ENCODE measurements at regions not wholly inside any gene's neighbourhood (a gene's known extent, or its start where the extent isn't known, plus 50 kb on each side); places are given as distances from the start of the nearest gene placed in this dataset.

- DNase-seq = no peak
Observed at GRCh38 chr2:20540587-20541293, 93.9 kb downstream of the RHOB start.

DNA sequence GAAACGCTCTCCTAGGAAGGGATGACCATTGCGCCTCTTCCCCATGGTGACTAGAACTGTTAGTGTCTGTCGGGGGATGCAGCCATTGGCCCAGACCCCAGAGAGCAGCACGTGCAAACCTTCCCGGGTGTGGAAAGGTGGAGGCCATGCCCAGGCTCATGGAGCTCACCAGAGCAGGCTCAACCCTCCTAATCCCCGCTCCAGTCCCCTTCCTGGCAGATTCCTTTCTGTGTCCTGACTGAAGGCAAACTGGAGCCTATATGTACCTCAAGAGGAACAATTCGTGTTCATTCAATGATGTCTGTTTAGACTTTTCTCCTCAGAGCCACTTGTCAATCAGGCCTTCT lies 94.4 kb downstream of the RHOB start:
- DNase-seq = no peak

DNA sequence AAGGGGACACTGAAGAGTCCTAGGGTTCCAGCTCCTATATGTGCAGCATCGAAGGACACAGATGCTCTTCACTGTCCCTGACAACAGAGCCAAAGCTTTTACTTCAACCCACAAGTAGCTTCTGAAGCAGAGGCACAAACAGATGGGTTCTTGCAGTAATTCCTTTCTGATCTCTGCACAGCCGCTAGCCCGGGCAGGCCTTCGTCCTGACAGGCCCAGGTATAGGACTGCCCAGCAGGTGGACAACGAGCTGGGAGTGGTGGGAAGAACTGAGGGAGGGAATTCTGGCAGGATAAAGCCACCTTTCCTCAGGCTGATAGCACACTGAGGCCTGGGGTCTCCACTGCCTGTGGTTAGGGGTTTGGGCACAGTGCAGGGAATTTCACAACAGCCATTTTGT lies 94.8 kb downstream of the RHOB start:
- no peak for DNase-seq

DNA sequence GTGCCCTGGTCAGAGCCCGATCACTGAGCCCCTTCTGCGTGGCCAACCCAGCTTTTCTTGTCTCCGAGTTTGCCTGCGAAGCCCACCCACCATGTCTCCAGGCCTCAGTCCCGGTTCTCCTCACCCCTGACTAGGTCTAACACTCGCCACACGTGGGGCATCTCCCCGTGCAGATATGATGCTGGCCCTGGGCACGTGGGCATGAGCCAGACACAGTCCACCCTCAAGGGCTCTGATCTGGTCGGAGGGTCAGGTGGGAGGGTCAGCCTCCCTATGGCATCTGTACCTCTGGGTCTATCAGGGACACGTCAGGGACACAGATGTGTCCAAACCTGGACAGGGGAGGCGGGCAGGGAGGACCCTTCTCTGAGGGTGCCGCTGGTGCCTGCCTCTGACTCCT lies 95.4 kb downstream of the RHOB start:
- DNase-seq = no peak

DNA sequence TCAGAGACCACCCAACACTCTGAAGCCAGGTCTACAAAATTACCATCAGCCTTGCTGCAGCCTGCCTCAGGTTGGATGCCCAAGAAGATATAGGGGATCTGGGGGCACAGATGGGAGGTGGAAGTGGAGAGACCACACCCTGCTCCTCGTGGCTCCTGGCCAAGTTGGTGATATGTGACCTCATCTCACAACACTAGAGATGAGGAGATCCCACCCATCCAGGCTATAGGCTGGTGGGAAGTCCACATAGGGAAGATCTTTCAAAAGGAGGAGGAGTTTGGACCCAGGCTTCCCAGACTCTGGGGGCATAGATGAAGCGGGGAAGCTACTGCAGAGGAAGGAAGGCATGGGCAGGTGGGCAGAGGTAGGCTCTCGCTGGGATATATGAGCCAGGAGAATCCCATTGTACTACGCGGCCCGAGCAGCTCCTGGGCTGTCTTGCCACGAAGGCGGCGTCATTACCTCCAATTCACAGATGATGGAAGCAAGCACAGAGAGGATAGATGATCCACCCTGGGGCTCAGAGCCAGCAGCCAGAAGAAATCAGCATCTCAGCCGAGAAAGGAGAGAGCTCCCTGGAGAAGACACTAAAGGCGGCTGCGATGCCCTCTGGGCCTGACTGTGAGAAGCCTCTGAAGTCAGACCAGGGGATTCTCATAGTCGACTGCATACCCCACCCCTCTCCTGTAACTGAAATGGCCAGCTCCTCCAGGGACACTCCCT lies 96.0 kb downstream of the RHOB start:
- no peak for DNase-seq

- no peak for DNase-seq
Observed at GRCh38 chr2:20543469-20544152, 96.7 kb downstream of the RHOB start.

DNA sequence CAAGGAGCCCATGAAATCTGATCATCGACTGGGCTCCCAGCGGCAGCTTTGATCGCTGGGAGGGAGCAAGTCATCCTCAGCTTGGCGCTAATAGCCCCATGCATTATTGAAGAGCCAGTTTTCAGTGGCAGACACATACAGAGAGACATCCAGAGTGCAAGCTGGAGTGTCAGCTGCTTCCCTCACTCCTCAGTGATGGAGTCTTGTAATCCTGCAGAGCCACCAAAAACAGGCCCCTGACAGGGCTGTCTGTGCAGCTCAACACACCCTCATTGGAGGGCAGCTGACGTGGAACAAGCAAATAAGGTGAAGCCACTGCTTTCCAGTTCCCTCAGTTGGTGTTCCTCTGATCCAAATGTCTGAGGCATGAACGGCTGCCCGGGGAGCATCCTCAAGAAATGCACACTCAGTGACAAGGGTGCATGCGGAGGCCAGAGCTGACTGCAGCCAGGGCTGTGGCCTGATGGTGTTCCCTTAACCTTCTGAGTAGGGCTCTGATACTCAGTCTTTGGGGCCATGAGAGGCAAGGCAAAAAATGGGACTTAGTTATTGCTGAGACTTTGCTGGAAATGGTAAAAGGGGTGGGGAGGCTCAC lies 97.4 kb downstream of the RHOB start:
- no peak for DNase-seq

- no peak for DNase-seq
Observed at GRCh38 chr2:20549144-20549543, 101.8 kb downstream of the HS1BP3 start.

DNA sequence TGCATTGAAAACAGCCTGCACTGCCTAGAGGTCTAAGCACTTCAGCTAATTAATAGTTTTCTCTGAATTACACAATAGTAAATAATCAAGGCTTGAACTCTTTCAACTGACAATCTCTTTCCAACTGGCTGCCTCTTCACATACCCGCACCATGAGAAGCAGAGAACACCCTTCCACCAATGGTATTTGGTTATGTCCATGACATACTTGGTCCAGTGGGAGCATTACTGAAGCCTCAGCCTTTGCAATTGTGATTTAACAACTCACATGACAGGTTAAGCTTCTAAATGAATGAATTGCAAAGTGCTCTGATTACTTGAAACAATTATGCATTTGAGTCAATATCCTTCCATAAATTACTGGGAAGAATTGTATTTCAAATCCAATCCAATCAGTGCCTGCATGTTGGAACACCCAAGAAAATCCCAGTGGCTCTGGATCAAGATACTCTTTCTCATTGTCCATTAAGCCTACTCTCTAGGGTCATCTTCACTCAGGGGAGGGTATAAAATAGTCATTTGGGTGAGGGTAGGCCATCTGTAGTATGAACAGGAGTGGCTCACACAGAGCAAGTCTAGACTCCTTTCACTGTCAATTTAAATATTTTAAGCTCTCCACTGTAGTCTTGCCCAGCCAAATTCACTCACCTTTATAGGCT lies 101.1 kb downstream of the HS1BP3 start:
- DNase-seq = no peak

DNA sequence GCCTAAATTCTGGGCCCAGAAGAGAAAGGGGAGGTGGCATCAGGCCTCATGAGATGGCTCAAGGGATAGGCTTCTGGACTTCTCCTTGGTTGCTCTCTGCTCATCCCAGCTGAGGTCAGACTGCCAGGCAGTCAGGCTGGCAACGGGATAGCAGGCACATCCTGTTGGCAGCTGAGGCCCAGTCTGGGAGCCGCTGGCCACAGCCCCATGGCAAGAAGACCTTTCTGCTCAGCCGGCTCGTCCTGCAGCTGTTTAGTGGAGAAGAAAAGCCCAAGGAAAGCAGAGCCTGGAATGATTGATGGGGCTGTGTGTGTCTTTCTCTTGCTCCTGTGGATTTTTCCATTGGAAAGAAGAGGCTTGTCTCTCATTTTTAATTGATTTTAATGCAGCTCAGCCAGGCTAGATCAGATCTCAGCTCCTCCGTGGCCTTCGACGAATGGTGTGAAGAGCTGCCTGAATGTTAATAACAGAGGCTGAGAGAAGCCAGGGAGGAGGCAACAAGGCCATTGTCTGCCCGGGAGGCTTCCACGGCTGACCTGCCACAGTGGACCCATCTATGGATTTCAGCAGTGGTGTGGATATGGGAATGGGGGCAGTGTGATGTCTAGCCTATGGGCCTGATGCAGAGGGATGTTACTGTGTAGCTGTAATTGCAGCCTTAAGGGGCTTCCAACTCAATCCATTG lies 99.5 kb downstream of the HS1BP3 start:
- no peak for DNase-seq

DNA sequence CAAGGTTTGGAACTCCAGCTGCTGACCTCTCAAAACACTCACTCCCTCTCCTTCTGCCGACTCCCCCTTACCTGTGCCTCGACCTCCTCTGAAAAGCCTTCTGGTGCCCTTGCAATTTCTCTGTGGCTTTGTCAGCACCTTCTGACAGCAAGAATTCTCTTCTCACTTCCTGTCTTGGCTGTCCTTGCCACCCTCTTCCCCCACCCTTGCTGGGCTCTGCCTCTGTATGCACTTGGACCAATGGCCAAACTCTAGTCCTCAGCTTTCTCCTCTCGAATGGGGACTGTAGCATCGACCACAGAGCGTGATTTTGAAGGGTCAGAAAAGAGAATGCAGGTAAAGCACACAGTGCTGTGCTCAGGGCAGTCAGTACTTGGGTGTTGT lies 99.0 kb downstream of the HS1BP3 start:
- no peak for DNase-seq

- no peak for DNase-seq
Observed at GRCh38 chr2:20552847-20553246, 98.1 kb downstream of the HS1BP3 start.

DNA sequence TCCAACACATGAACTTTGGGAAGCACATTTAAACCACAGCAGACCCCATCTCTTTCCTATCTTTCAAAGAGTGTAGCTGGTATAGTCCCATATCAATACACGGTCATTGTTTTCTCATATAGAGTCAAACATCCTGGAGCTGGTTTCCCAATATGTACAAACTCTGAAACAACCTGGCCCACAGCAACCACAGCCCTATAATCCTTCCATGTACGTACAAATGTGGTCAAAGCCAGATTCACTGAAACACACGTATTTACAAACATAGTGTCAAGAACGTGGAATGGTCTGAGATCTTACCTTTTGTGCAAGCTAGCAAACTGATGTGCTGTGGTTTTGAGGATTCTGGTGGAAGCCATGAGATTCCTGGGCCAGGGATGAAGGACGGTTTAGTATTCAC lies 97.3 kb downstream of the HS1BP3 start:
- no peak for DNase-seq

DNA sequence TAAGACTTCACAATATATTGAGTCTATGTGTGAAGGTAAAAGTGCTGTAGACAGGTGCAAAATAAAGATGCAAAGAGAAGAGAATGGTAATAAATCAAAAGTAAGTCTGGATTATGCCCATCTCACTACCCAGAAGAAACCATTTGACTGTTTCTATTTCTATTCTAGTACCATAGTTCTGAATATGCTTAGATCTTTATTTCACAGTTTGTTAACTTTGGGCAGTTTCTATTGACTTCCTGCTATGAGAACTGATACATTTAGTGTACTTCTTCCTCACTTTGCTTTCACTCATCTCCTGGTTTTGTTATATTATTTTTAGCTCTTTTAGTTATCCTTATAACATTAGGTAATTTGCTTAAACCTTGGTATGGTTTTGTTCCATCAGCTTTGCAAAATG lies 94.9 kb downstream of the HS1BP3 start:
- no peak for DNase-seq

GRCh38 chr2:20556756-20557155 lies 94.1 kb downstream of the HS1BP3 start:
- no peak for DNase-seq

- no peak for DNase-seq
Observed at GRCh38 chr2:20557226-20557625, 93.7 kb downstream of the HS1BP3 start.

DNA sequence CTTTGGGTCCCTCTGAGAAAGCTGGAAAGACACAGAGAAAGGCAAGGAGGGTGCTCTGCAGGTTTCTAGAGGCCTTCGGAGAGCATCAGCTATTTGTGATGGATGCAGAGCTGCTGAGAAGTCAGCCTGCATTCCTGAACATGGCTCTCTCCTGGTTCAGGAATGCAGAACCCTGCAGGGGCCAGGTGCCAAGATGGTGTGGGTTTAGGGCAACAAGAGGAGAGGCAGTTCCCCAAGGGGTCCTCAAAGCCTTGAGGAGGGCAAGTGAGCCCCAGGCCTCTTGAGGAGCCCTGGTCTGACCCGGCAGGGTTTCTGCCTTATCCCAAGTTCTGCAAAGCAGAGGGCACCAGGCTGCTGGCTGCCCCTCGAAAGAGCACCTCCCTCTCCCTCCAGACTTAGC lies 93.3 kb downstream of the HS1BP3 start:
- DNase-seq = no peak

- no peak for DNase-seq
Observed at GRCh38 chr2:20558391-20559150, 92.3 kb downstream of the HS1BP3 start.

DNA sequence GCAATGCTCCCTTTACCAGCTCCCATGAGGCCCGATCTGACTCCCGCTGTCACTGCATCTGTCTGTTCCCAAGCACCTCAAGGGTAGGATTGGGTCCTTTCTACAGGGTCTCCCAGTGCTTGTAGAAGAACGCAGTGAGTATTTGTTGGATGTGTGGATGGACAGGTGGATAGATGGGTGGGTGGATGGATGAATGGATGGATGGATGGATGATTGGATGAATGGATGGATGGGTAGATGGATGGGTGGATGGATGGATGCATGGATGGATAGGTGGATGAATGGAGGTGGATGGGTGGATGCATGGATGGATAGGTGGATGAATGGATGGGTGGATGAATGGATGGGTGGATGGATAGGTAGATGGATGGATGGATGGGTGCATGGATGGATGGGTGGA lies 91.6 kb downstream of the HS1BP3 start:
- no peak for DNase-seq

- DNase-seq = no peak
Observed at GRCh38 chr2:20560011-20560410, 90.9 kb downstream of the HS1BP3 start.

DNA sequence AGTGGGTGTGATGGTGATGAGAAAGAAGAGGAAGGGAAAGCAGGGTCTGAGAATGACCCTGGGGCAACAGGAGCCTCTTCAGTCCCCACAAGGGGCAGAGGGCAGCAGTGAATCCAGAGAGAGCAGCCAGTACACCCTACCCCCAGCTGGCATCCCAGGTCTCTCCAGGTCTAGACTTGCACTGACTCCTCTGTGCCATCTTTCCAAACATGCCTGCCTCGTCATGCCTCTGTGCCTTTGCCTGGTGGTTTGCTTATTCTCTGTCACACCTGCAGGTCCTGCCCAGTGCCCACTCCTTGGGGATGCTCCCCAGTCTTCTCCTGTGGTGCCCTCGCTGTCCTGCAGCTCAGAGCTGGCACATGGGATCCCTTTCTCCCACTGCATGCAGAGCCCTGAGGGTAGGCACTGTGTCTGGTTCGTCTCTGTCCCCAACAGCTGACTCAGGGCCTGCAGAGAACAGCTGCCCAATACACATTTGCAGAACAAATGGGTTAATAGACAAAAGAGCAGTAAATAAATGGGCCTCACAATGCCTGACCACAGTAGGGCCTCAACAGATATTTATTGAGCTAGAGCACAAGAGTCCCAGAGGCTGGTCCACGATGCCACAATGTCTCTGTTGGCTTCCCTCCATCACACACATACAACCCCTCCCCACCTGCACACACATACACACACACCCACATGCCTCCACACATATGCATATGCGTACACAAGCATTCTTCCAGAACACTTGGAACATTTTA lies 89.8 kb downstream of the HS1BP3 start:
- no peak for DNase-seq
